ENCODE measurements at regions not wholly inside any gene's neighbourhood (a gene's known extent, or its start where the extent isn't known, plus 50 kb on each side); places are given as distances from the start of the nearest gene placed in this dataset.

- Histone ChIP-seq H4K20me1 (ENCODE audit: insufficient read depth, low read length) (no peaks in the 10 kb centered on the region), H3K4me2 (ENCODE audit: insufficient read depth, low read length) (no peak overlapping the region), H3K79me2 (ENCODE audit: insufficient read depth, low read length) (no peaks in the 10 kb centered on the region), H3K9me3 (ENCODE audit: insufficient read depth, low read length, severe bottlenecking) (no peaks in the 10 kb centered on the region), H3K27ac (ENCODE audit: low read length) (no peak overlapping the region), H2AFZ (ENCODE audit: low read depth, low read length) (no peak overlapping the region), H3K4me3 (ENCODE audit: low read depth in 1 of 2, low read length in 2 of 2) (no peak overlapping the region), H3K36me3 (ENCODE audit: insufficient read depth, low read length) (no peaks in the 10 kb centered on the region), H3K27me3 (ENCODE audit: insufficient read depth, low read length, poor library complexity) (no peaks in the 10 kb centered on the region), H3K9ac (ENCODE audit: low read depth, low read length) (no peak overlapping the region), H3K4me1 (ENCODE audit: insufficient read depth, low read length) (peaks cover 19% of the 10 kb centered on the region)
- TF ChIP-seq EZH2 (IDR thresholded peaks at IDR 0.05; ENCODE audit: borderline replicate concordance, low read depth, low read length, severe bottlenecking), result no peak
- TF ChIP-seq CTCF (IDR thresholded peaks at IDR 0.05; ENCODE audit: borderline replicate concordance, extremely low read depth, low read length, poor library complexity, severe bottlenecking), result no peak
- DNase-seq (no peak), ATAC-seq (ENCODE audit: insufficient read depth, low read depth) (no peak)
Observed at GRCh38 chr7:42729053-42729765, 182.7 kb downstream of the C7orf25 start.

- H3K79me2 ChIP-seq (ENCODE audit: insufficient read depth, low read length), result no peaks in the 10 kb centered on the region
- no peak for ATAC-seq (ENCODE audit: insufficient read depth, low read depth)
- no peak overlapping the region for H3K4me2 ChIP-seq (ENCODE audit: insufficient read depth, low read length)
- no peaks in the 10 kb centered on the region for H3K36me3 ChIP-seq (ENCODE audit: insufficient read depth, low read length)
- no peak overlapping the region for H3K9ac ChIP-seq (ENCODE audit: low read depth, low read length)
- H3K27ac ChIP-seq (ENCODE audit: low read length), result no peak overlapping the region
- H3K9me3 ChIP-seq (ENCODE audit: insufficient read depth, low read length, severe bottlenecking), result no peaks in the 10 kb centered on the region
- no peak for DNase-seq
- peaks cover 15% of the 10 kb centered on the region for H3K4me1 ChIP-seq (ENCODE audit: insufficient read depth, low read length)
- no peak overlapping the region for H3K4me3 ChIP-seq (ENCODE audit: low read depth in 1 of 2, low read length in 2 of 2)
- no peak for TF ChIP-seq EZH2 (IDR thresholded peaks at IDR 0.05; ENCODE audit: borderline replicate concordance, low read depth, low read length, severe bottlenecking)
- no peak for TF ChIP-seq CTCF (IDR thresholded peaks at IDR 0.05; ENCODE audit: borderline replicate concordance, extremely low read depth, low read length, poor library complexity, severe bottlenecking)
- no peaks in the 10 kb centered on the region for H3K27me3 ChIP-seq (ENCODE audit: insufficient read depth, low read length, poor library complexity)
- H4K20me1 ChIP-seq (ENCODE audit: insufficient read depth, low read length), result no peaks in the 10 kb centered on the region
- no peak overlapping the region for H2AFZ ChIP-seq (ENCODE audit: low read depth, low read length)
Observed at GRCh38 chr7:42727451-42727850, 184.4 kb downstream of the C7orf25 start.

- ATAC-seq (ENCODE audit: insufficient read depth, low read depth), result no peak
- Histone ChIP-seq H3K4me1 (ENCODE audit: insufficient read depth, low read length) (peaks cover 18% of the 10 kb centered on the region), H3K9ac (ENCODE audit: low read depth, low read length) (no peak overlapping the region), H4K20me1 (ENCODE audit: insufficient read depth, low read length) (no peaks in the 10 kb centered on the region), H3K27ac (ENCODE audit: low read length) (no peak overlapping the region), H3K9me3 (ENCODE audit: insufficient read depth, low read length, severe bottlenecking) (no peaks in the 10 kb centered on the region), H3K4me3 (ENCODE audit: low read depth in 1 of 2, low read length in 2 of 2) (no peak overlapping the region), H2AFZ (ENCODE audit: low read depth, low read length) (no peak overlapping the region), H3K27me3 (ENCODE audit: insufficient read depth, low read length, poor library complexity) (no peaks in the 10 kb centered on the region), H3K79me2 (ENCODE audit: insufficient read depth, low read length) (no peaks in the 10 kb centered on the region), H3K36me3 (ENCODE audit: insufficient read depth, low read length) (no peaks in the 10 kb centered on the region), H3K4me2 (ENCODE audit: insufficient read depth, low read length) (no peak overlapping the region)
- TF ChIP-seq EZH2 (IDR thresholded peaks at IDR 0.05; ENCODE audit: borderline replicate concordance, low read depth, low read length, severe bottlenecking) (no peak), CTCF (IDR thresholded peaks at IDR 0.05; ENCODE audit: borderline replicate concordance, extremely low read depth, low read length, poor library complexity, severe bottlenecking) (no peak)
- no peak for DNase-seq
Observed at GRCh38 chr7:42726066-42726785, 185.6 kb downstream of the C7orf25 start.

All from DND-41 (cell line).